Gastroesophageal sphincter (tissue), 4 donors: ENCODE measurements at regions not wholly inside any gene's neighbourhood (a gene's known extent, or its start where the extent isn't known, plus 50 kb on each side); places are given as distances from the start of the nearest gene placed in this dataset.

Experiments
- ATAC-seq: fragments of 150-250 bp; one replicate; pipeline ENCODE4 v1.9.1; 2016; ENCODE audit warnings: mild to moderate bottlenecking, moderate library complexity
- H3K27ac ChIP-seq, 4 donors: fragments of 200-600 bp; sonication (generic) in 3 of 4; 1 replicate in 3 of 4; 2 replicates in 1 of 4; pipeline ENCODE4 v1.5.1; 2016 to 2019
- H3K27me3 ChIP-seq: fragments of 200-600 bp; sonication (generic); one replicate; pipeline ENCODE4 v1.5.1; 2019
- H3K36me3 ChIP-seq, 2 donors: fragments of 200-600 bp; sonication (generic); one replicate each; pipeline ENCODE4 v1.5.1; 2019; ENCODE audit warnings: control low read depth in 1 of 2
- H3K4me1 ChIP-seq, 3 donors: fragments of 200-600 bp; sonication (generic); 1 replicate in 2 of 3; 2 replicates in 1 of 3; pipeline ENCODE4 v1.5.1; 2016 to 2019; ENCODE audit warnings: control low read depth in 2 of 3
- H3K4me3 ChIP-seq, 2 donors: fragments of 200-600 bp; sonication (generic); one replicate each; pipeline ENCODE4 v1.5.1; 2019; ENCODE audit warnings: mild to moderate bottlenecking in 1 of 2, moderate library complexity in 1 of 2
- H3K9me3 ChIP-seq, 3 donors: fragments of 200-600 bp; sonication (generic); one replicate each; pipeline ENCODE4 v1.5.1; 2017 to 2019; ENCODE audit warnings: control low read depth in 2 of 3
- CTCF ChIP-seq, 4 experiments: fragments of 200-600 bp in 2 of 4; fragments of 450-650 bp in 2 of 4; sonication (generic) in 1 of 4; IDR thresholded peaks; one replicate each; pipeline ENCODE4 v1.5.1; 2017 to 2019; ENCODE audit warnings: antibody characterized with exemption in 4 of 4, mild to moderate bottlenecking in 2 of 4, moderate library complexity in 2 of 4
- EP300 ChIP-seq: sonication (generic); formaldehyde crosslinking; IDR thresholded peaks from one replicate; pipeline ENCODE4 v1.6.1; 2017; ENCODE audit warnings: antibody characterized with exemption, mild to moderate bottlenecking
- POLR2A ChIP-seq, 2 donors: fragments of 450-650 bp; IDR thresholded peaks; one replicate each; pipeline ENCODE4 v1.6.1; 2017; ENCODE audit warnings: antibody characterized with exemption in 2 of 2, mild to moderate bottlenecking in 2 of 2, moderate library complexity in 1 of 2
- POLR2AphosphoS5 ChIP-seq: sonication (generic); formaldehyde crosslinking; IDR thresholded peaks from one replicate; pipeline ENCODE4 v1.6.1; 2017; ENCODE audit warnings: antibody characterized with exemption
- WGBS, 2 donors: methylation state at CpG; one replicate each; pipeline ENCODE4 v1.1.5; 2018; ENCODE audit warnings: low coverage in 1 of 2; 5-methylcytosine and 5-hydroxymethylcytosine counted together

- H3K9me3 ChIP-seq = no peaks in the 10 kb centered on the region
- H3K4me1 ChIP-seq = no peaks in the 10 kb centered on the region
- ATAC-seq = no peak
- TF ChIP-seq POLR2A (IDR thresholded peaks at IDR 0.05) = no peak
- no peak for TF ChIP-seq EP300
- no peak for TF ChIP-seq CTCF (IDR thresholded peaks at IDR 0.05)
- no peak for TF ChIP-seq POLR2AphosphoS5
- no peaks in the 10 kb centered on the region for H3K36me3 ChIP-seq
- H3K27me3 ChIP-seq = no peaks in the 10 kb centered on the region
- no peak overlapping the region for H3K4me3 ChIP-seq
- 93 to 100% methylated on average over 1 to 2 of the region's 2 CpGs for WGBS, 2 donors
- H3K27ac ChIP-seq = no peak overlapping the region
These were observed 481.2 kb upstream of the NR5A2 start for GRCh38 chr1:199546323-199546722.

GRCh38 chr1:199549421-199549820 is 478.1 kb upstream of the NR5A2 start:
- WGBS, 2 donors = 56 to 58% methylated on average over 2 of the region's 2 CpGs
- Histone ChIP-seq H3K4me1 (no peaks in the 10 kb centered on the region), H3K4me3 (no peak overlapping the region), H3K9me3 (no peaks in the 10 kb centered on the region), H3K27ac (no peak overlapping the region), H3K36me3 (no peaks in the 10 kb centered on the region), H3K27me3 (no peaks in the 10 kb centered on the region)
- ATAC-seq = no peak
- no peak for TF ChIP-seq CTCF (IDR thresholded peaks at IDR 0.05)
- TF ChIP-seq POLR2A (IDR thresholded peaks at IDR 0.05) = no peak
- no peak for TF ChIP-seq EP300
- TF ChIP-seq POLR2AphosphoS5 = no peak

- H3K4me1 ChIP-seq = no peaks in the 10 kb centered on the region
- 30 to 52% methylated on average over 4 of the region's 4 CpGs for WGBS, 2 donors
- H3K27me3 ChIP-seq = no peaks in the 10 kb centered on the region
- H3K9me3 ChIP-seq = no peaks in the 10 kb centered on the region
- no peaks in the 10 kb centered on the region for H3K36me3 ChIP-seq
- no peak for TF ChIP-seq EP300
- TF ChIP-seq POLR2A (IDR thresholded peaks at IDR 0.05) = no peak
- no peak for TF ChIP-seq POLR2AphosphoS5
- no peak for TF ChIP-seq CTCF (IDR thresholded peaks at IDR 0.05)
- H3K27ac ChIP-seq = no peak overlapping the region
- no peak overlapping the region for H3K4me3 ChIP-seq
- no peak for ATAC-seq
These were observed 477.1 kb upstream of the NR5A2 start for GRCh38 chr1:199550199-199551065.

- Histone ChIP-seq H3K27me3 (no peaks in the 10 kb centered on the region), H3K36me3 (no peaks in the 10 kb centered on the region), H3K9me3 (no peaks in the 10 kb centered on the region), H3K4me3 (no peak overlapping the region), H3K4me1 (no peaks in the 10 kb centered on the region), H3K27ac (no peak overlapping the region)
- WGBS, 2 donors = 41 to 52% methylated on average over 3 to 4 of the region's 4 CpGs
- ATAC-seq = no peak
- no peak for TF ChIP-seq POLR2A (IDR thresholded peaks at IDR 0.05)
- peak in 3 of 4 experiments; percentile 40 to 60 (median 46) for TF ChIP-seq CTCF (IDR thresholded peaks at IDR 0.05)
These were observed 475.4 kb upstream of the NR5A2 start for GRCh38 chr1:199551967-199552565.

- TF ChIP-seq EP300 = no peak
- 20 to 60% methylated on average over 1 of the region's 1 CpG for WGBS, 2 donors
- Histone ChIP-seq H3K27me3 (no peaks in the 10 kb centered on the region), H3K36me3 (no peaks in the 10 kb centered on the region), H3K4me1 (no peaks in the 10 kb centered on the region), H3K4me3 (no peak overlapping the region), H3K27ac (no peak overlapping the region), H3K9me3 (no peaks in the 10 kb centered on the region)
- ATAC-seq = no peak
These were observed 474.4 kb upstream of the NR5A2 start for GRCh38 chr1:199553104-199553503.
